ENCODE measurements at regions not wholly inside any gene's neighbourhood (a gene's known extent, or its start where the extent isn't known, plus 50 kb on each side); places are given as distances from the start of the nearest gene placed in this dataset.

- no peak for TF ChIP-seq EZH2 (IDR thresholded peaks at IDR 0.05; ENCODE audit: borderline replicate concordance, insufficient read depth, low read depth, low read length, poor library complexity, severe bottlenecking)
- no peak for TF ChIP-seq CTCF (IDR thresholded peaks at IDR 0.05)
- no peaks in the 10 kb centered on the region for H3K4me1 ChIP-seq (ENCODE audit: control insufficient read depth in 2 of 2, insufficient read depth in 2 of 2, low read length in 2 of 2)
These were observed 187.1 kb downstream of the GLI2 start for GRCh38 chr2:120922571-120923332.

GRCh38 chr2:120923426-120923825 lies 187.8 kb downstream of the GLI2 start:
- no peak overlapping the region for H2AFZ ChIP-seq (ENCODE audit: insufficient read depth, low read depth, low read length, poor library complexity, severe bottlenecking)
- H3K4me3 ChIP-seq (ENCODE audit: control extremely low read depth in 1 of 5, extremely low read depth in 1 of 5, insufficient read depth in 1 of 5, low read depth in 2 of 5, low read length in 4 of 5), result no peak overlapping the region
- DNase-seq (no peak), ATAC-seq (ENCODE audit: low read depth) (no peak)
- H3K27me3 Mint-ChIP-seq, result no peaks in the 10 kb centered on the region
- no peaks in the 10 kb centered on the region for H3K36me3 ChIP-seq (replicated peaks in 1 of 2; ENCODE audit: control extremely low read depth in 1 of 2, control insufficient read depth in 1 of 2, extremely low read depth in 1 of 2, insufficient read depth in 2 of 2, low read length in 1 of 2)
- H3K9ac ChIP-seq (ENCODE audit: low read length), result no peak overlapping the region
- TF ChIP-seq CTCF (IDR thresholded peaks at IDR 0.05), result no peak
- no peak for TF ChIP-seq EZH2 (IDR thresholded peaks at IDR 0.05; ENCODE audit: borderline replicate concordance, insufficient read depth, low read depth, low read length, poor library complexity, severe bottlenecking)
- no peaks in the 10 kb centered on the region for H3K4me1 ChIP-seq (ENCODE audit: control insufficient read depth in 2 of 2, insufficient read depth in 2 of 2, low read length in 2 of 2)
- POLR2A ChIA-PET, result no interaction called here
- H4K20me1 ChIP-seq (ENCODE audit: control insufficient read depth, insufficient read depth, low read length, poor library complexity, severe bottlenecking), result no peaks in the 10 kb centered on the region
- no peaks in the 10 kb centered on the region for H3K27me3 ChIP-seq (replicated peaks in 1 of 4; ENCODE audit: control extremely low read depth in 1 of 4, control insufficient read depth in 3 of 4, insufficient read depth in 4 of 4, low read length in 3 of 4)
- no peaks in the 10 kb centered on the region for H3K9me3 ChIP-seq (ENCODE audit: control extremely low read depth in 1 of 3, control insufficient read depth in 2 of 3, insufficient read depth in 1 of 3, low read length in 2 of 3)
- no peaks in the 10 kb centered on the region for H3K9me3 Mint-ChIP-seq (ENCODE audit: insufficient read depth)
- intact Hi-C loops (cut with micrococcal nuclease), result no loop called here
- H3K4me3 Mint-ChIP-seq, result no peak overlapping the region
- H3K27ac Mint-ChIP-seq, result no peak overlapping the region
- H3K4me1 Mint-ChIP-seq, result no peaks in the 10 kb centered on the region
- H3K4me2 ChIP-seq (replicated peaks; ENCODE audit: low read depth, low read length, poor library complexity, severe bottlenecking), result no peak overlapping the region
- H3K27ac ChIP-seq (ENCODE audit: low read length in 2 of 2), result no peak overlapping the region
- WGBS (ENCODE audit: insufficient coverage), result 97% methylated on average over 11 of the region's 11 CpGs
- CTCF ChIA-PET, result no interaction called here
- no peaks in the 10 kb centered on the region for H3K79me2 ChIP-seq (ENCODE audit: control insufficient read depth, insufficient read depth, low read length)

More at GRCh38 chr2:120922571-120923332, 187.1 kb downstream of the GLI2 start:
- no peaks in the 10 kb centered on the region for H3K9me3 ChIP-seq (ENCODE audit: control extremely low read depth in 1 of 3, control insufficient read depth in 2 of 3, insufficient read depth in 1 of 3, low read length in 2 of 3)
- H3K27ac ChIP-seq (ENCODE audit: low read length in 2 of 2), result no peak overlapping the region
- Mint-ChIP-seq H3K27ac (no peak overlapping the region), H3K4me1 (no peaks in the 10 kb centered on the region), H3K9me3 (ENCODE audit: insufficient read depth) (no peaks in the 10 kb centered on the region), H3K27me3 (no peaks in the 10 kb centered on the region), H3K4me3 (no peak overlapping the region)
- no peaks in the 10 kb centered on the region for H4K20me1 ChIP-seq (ENCODE audit: control insufficient read depth, insufficient read depth, low read length, poor library complexity, severe bottlenecking)
- DNase-seq (no peak), ATAC-seq (ENCODE audit: low read depth) (no peak)
- H3K4me3 ChIP-seq (ENCODE audit: control extremely low read depth in 1 of 5, extremely low read depth in 1 of 5, insufficient read depth in 1 of 5, low read depth in 2 of 5, low read length in 4 of 5), result no peak overlapping the region
- POLR2A ChIA-PET, result no interaction called here
- CTCF ChIA-PET, result no interaction called here
- no peak overlapping the region for H3K4me2 ChIP-seq (replicated peaks; ENCODE audit: low read depth, low read length, poor library complexity, severe bottlenecking)
- 96% methylated on average over 3 of the region's 6 CpGs for WGBS (ENCODE audit: insufficient coverage)
- H3K27me3 ChIP-seq (replicated peaks in 1 of 4; ENCODE audit: control extremely low read depth in 1 of 4, control insufficient read depth in 3 of 4, insufficient read depth in 4 of 4, low read length in 3 of 4), result no peaks in the 10 kb centered on the region
- no peaks in the 10 kb centered on the region for H3K79me2 ChIP-seq (ENCODE audit: control insufficient read depth, insufficient read depth, low read length)
- no peaks in the 10 kb centered on the region for H3K36me3 ChIP-seq (replicated peaks in 1 of 2; ENCODE audit: control extremely low read depth in 1 of 2, control insufficient read depth in 1 of 2, extremely low read depth in 1 of 2, insufficient read depth in 2 of 2, low read length in 1 of 2)
- no peak overlapping the region for H3K9ac ChIP-seq (ENCODE audit: low read length)
- H2AFZ ChIP-seq (ENCODE audit: insufficient read depth, low read depth, low read length, poor library complexity, severe bottlenecking), result no peak overlapping the region
- intact Hi-C loops (cut with micrococcal nuclease), result no loop called here

All from B cell (primary cell).